Spleen (tissue), 11 donors: ENCODE measurements at regions not wholly inside any gene's neighbourhood (a gene's known extent, or its start where the extent isn't known, plus 50 kb on each side); places are given as distances from the start of the nearest gene placed in this dataset.

Experiments
- DNase-seq: peaks from one replicate; pipeline ENCODE4 v3.0.0-alpha.2; 2020
- H3K27ac ChIP-seq, 8 donors: fragments of 200-600 bp; sonication (generic) in 7 of 8; 1 replicate in 4 of 8; 2 replicates in 4 of 8; pipeline versions ENCODE4 v1.5.0 to v1.8.0; 2016 to 2021; ENCODE audit warnings: inconsistent platforms in 4 of 8, mild to moderate bottlenecking in 4 of 8, moderate library complexity in 1 of 8
- H3K27me3 ChIP-seq, 7 donors: fragments of 200-600 bp; sonication (generic) in 6 of 7; replicated peaks in 1 of 7; 1 replicate in 4 of 7; 2 replicates in 3 of 7; pipeline versions ENCODE4 v1.5.0 to v1.8.0; 2016 to 2021; ENCODE audit warnings: inconsistent platforms in 3 of 7, mild to moderate bottlenecking in 1 of 7
- H3K36me3 ChIP-seq, 6 donors: fragments of 200-600 bp; sonication (generic) in 5 of 6; 1 replicate in 4 of 6; 2 replicates in 2 of 6; pipeline versions ENCODE4 v1.5.0 to v1.8.0; 2016 to 2021; ENCODE audit warnings: inconsistent platforms in 2 of 6
- H3K4me1 ChIP-seq, 6 donors: fragments of 200-600 bp; sonication (generic) in 5 of 6; 1 replicate in 3 of 6; 2 replicates in 3 of 6; pipeline versions ENCODE4 v1.5.0 to v1.8.0; 2016 to 2021; ENCODE audit warnings: inconsistent platforms in 3 of 6
- H3K4me3 ChIP-seq, 8 donors: fragments of 200-600 bp; sonication (generic) in 7 of 8; 1 replicate in 4 of 8; 2 replicates in 4 of 8; pipeline versions ENCODE4 v1.5.0 to v1.8.0; 2016 to 2021; ENCODE audit warnings: inconsistent platforms in 4 of 8, mild to moderate bottlenecking in 4 of 8, moderate library complexity in 2 of 8
- H3K9me3 ChIP-seq, 8 donors: fragments of 200-600 bp; sonication (generic) in 7 of 8; 1 replicate in 4 of 8; 2 replicates in 4 of 8; pipeline versions ENCODE4 v1.5.0 to v1.8.0; 2016 to 2021; ENCODE audit warnings: inconsistent platforms in 4 of 8
- POLR2A ChIP-seq, 3 donors: fragments of 450-650 bp; IDR thresholded peaks; one replicate each; pipeline ENCODE4 v1.5.1; 2017; ENCODE audit warnings: antibody characterized with exemption in 3 of 3, mild to moderate bottlenecking in 1 of 3
- POLR2AphosphoS5 ChIP-seq, 3 donors: sonication (generic); formaldehyde crosslinking; IDR thresholded peaks; one replicate each; pipeline ENCODE4 v1.5.1; 2017; ENCODE audit warnings: antibody characterized with exemption in 3 of 3
- WGBS, 5 donors: extraction: QIAGEN DNeasy Blood & Tissue Kit in 3 of 5; methylation state at CpG; one replicate each; pipeline versions ENCODE4 v1.1.5 to v1.1.7; 2013 to 2018; 5-methylcytosine and 5-hydroxymethylcytosine counted together
- intact Hi-C: fragments of 100-400 bp; cut with DNase I; formaldehyde crosslinking; loops from one replicate; pipeline ENCODE4 v1.15.0; 2023; ENCODE audit warnings: low total_unique reads
- TF ChIP-seq, protein P1 (sequence below), 11 experiments: fragments of 200-600 bp in 7 of 11; fragments of 450-650 bp in 4 of 11; sonication (generic) in 4 of 11; IDR thresholded peaks in 8 of 11; conservative IDR thresholded peaks in 3 of 11; 1 replicate in 7 of 11; 2 replicates in 4 of 11; pipeline versions ENCODE4 v1.4.0 to v1.8.0; 2016 to 2021; ENCODE audit warnings: antibody characterized with exemption in 11 of 11, inconsistent platforms in 4 of 11, mild to moderate bottlenecking in 1 of 11
- donor health status: healthy with polysubstance abuse.
- donor health status: DM: no; HTN: no; CAD: no; lungs with moderate emphysema.
- donor health status: DM: no; HTN: no; CAD: no.
- donor health status: Bipolar disorder and iron deficiency.
- donor health status: healthy.
- donor health status: DM: no; HTN: no; CAD: no.
- donor health status: DM: yes; HTN: yes; CAD: no.

DNA sequence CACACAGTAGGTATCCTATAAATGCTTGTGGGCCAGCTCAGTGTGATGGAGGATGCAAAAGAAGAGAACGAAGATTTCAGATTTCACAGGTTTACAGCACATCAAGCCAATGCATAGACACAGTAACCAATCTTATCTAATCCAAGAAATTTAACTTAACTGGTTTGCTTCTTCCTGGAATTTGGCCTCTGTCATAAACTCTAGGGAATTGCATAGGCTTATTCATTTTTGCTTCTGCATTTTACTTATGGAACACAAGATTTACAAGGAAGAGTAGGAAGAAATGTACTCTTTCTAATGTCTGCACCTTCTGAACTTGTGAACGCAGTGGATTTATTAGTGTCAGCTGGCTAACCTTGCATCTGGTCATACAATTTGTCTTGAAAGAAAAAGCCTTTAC, 389.4 kb upstream of the NPVF start:
- 80 to 97% (median 85%) methylated on average over 2 of the region's 2 CpGs for WGBS, 5 donors
- no peaks in the 10 kb centered on the region for H3K27me3 ChIP-seq
- no peak for DNase-seq
- peaks cover 0 to 6% (median 4%) of the 10 kb centered on the region in 8 donors for H3K9me3 ChIP-seq
- TF ChIP-seq POLR2AphosphoS5 (IDR thresholded peaks at IDR 0.05) (no peak), POLR2A (IDR thresholded peaks at IDR 0.05) (no peak)
- TF ChIP-seq, protein P1, sequence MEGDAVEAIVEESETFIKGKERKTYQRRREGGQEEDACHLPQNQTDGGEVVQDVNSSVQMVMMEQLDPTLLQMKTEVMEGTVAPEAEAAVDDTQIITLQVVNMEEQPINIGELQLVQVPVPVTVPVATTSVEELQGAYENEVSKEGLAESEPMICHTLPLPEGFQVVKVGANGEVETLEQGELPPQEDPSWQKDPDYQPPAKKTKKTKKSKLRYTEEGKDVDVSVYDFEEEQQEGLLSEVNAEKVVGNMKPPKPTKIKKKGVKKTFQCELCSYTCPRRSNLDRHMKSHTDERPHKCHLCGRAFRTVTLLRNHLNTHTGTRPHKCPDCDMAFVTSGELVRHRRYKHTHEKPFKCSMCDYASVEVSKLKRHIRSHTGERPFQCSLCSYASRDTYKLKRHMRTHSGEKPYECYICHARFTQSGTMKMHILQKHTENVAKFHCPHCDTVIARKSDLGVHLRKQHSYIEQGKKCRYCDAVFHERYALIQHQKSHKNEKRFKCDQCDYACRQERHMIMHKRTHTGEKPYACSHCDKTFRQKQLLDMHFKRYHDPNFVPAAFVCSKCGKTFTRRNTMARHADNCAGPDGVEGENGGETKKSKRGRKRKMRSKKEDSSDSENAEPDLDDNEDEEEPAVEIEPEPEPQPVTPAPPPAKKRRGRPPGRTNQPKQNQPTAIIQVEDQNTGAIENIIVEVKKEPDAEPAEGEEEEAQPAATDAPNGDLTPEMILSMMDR (IDR thresholded peaks at IDR 0.05 in 8 of 11, conservative IDR thresholded peaks at IDR 0.05 in 3 of 11): no peak
- peaks cover 21 to 85% (median 60%) of the 10 kb centered on the region in 6 donors for H3K4me1 ChIP-seq
- H3K27ac ChIP-seq: peak overlapping the region in 2 of 8 donors; percentile 26
- no peaks in the 10 kb centered on the region for H3K36me3 ChIP-seq
- intact Hi-C loops: no loop called here
- no peak overlapping the region for H3K4me3 ChIP-seq

- 59 to 77% (median 69%) methylated on average over 2 of the region's 2 CpGs for WGBS, 5 donors
- TF ChIP-seq POLR2A (IDR thresholded peaks at IDR 0.05) (no peak), POLR2AphosphoS5 (IDR thresholded peaks at IDR 0.05) (no peak)
- TF ChIP-seq, protein P1 (IDR thresholded peaks at IDR 0.05 in 8 of 11, conservative IDR thresholded peaks at IDR 0.05 in 3 of 11): no peak
- no peak for DNase-seq
- H3K27me3 ChIP-seq: no peaks in the 10 kb centered on the region
- H3K4me1 ChIP-seq: peaks cover 19 to 77% (median 60%) of the 10 kb centered on the region in 6 donors
- H3K9me3 ChIP-seq: no peaks in the 10 kb centered on the region
- peak overlapping the region in 1 of 8 donors; percentile 44 for H3K4me3 ChIP-seq
- no peaks in the 10 kb centered on the region for H3K36me3 ChIP-seq
- H3K27ac ChIP-seq: peak overlapping the region in 7 of 8 donors; percentile 63 to 94 (median 87)
- intact Hi-C loops: no loop called here
These were observed 391.1 kb upstream of the NPVF start for GRCh38 chr7:25619381-25619780.

GRCh38 chr7:25619963-25620799, 391.9 kb upstream of the NPVF start:
- WGBS, 5 donors: 24 to 29% (median 28%) methylated on average over 8 of the region's 8 CpGs
- DNase-seq: no peak
- Histone ChIP-seq H3K27ac (peak overlapping the region; percentile 63 to 94 (median 82)), H3K4me1 (peaks cover 15 to 77% (median 60%) of the 10 kb centered on the region in 6 donors), H3K27me3 (no peaks in the 10 kb centered on the region), H3K36me3 (no peaks in the 10 kb centered on the region), H3K9me3 (no peaks in the 10 kb centered on the region), H3K4me3 (peak overlapping the region in 1 of 8 donors; percentile 44)
- TF ChIP-seq POLR2A (IDR thresholded peaks at IDR 0.05) (peak in 1 of 3 donors; percentile 38), POLR2AphosphoS5 (IDR thresholded peaks at IDR 0.05) (peak in 1 of 3 donors; percentile 92)
- TF ChIP-seq, protein P1 (IDR thresholded peaks at IDR 0.05 in 8 of 11, conservative IDR thresholded peaks at IDR 0.05 in 3 of 11): no peak
- intact Hi-C loops: no loop called here

DNA sequence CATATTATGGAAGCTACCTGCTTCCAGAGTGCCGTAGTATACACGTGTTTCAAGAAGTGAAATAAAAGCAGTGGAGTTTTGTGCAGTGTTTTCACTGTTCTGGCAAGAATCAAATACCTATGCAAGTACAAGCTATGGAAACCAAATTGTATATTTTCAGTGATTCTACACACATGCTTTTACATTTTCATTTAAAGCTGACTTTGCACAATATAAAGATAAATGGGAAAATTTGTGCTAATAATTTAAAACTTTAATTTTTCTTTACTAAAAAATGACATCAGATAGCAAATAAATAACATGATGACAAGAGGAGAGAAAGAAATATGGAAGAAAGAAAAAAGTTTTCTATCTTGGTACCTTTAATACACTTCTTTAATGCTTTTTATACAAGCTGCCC, 393.7 kb upstream of the NPVF start:
- intact Hi-C loops: no loop called here
- 88 to 98% (median 96%) methylated on average over 2 of the region's 2 CpGs for WGBS, 5 donors

More for the DNA sequence above, 393.7 kb upstream of the NPVF start:
- Histone ChIP-seq H3K9me3 (no peaks in the 10 kb centered on the region), H3K4me3 (no peak overlapping the region), H3K27ac (peak overlapping the region in 3 of 8 donors; percentile 88 to 94 (median 92)), H3K27me3 (no peaks in the 10 kb centered on the region), H3K4me1 (peaks cover 7 to 68% (median 50%) of the 10 kb centered on the region in 6 donors), H3K36me3 (no peaks in the 10 kb centered on the region)
- DNase-seq: no peak
- TF ChIP-seq, protein P1 (IDR thresholded peaks at IDR 0.05 in 8 of 11, conservative IDR thresholded peaks at IDR 0.05 in 3 of 11): no peak
- TF ChIP-seq POLR2A (IDR thresholded peaks at IDR 0.05) (no peak), POLR2AphosphoS5 (IDR thresholded peaks at IDR 0.05) (no peak)
